GM23248 (cell line): ENCODE measurements at regions not wholly inside any gene's neighbourhood (a gene's known extent, or its start where the extent isn't known, plus 50 kb on each side); places are given as distances from the start of the nearest gene placed in this dataset.

Experiments used
- EZH2 ChIP-seq: fragments of 200-600 bp; sonication (generic); IDR thresholded peaks from 2 replicates; pipeline ENCODE4 v1.6.1; 2018; ENCODE audit warnings: antibody characterized with exemption, mild to moderate bottlenecking; ENCODE audit not compliant: insufficient read depth, poor library complexity, severe bottlenecking
- EZH2phosphoT487 ChIP-seq: fragments of 200-600 bp; sonication (generic); IDR thresholded peaks from 2 replicates; pipeline ENCODE4 v1.6.1; 2018; ENCODE audit warnings: antibody characterized with exemption, moderate library complexity, mild to moderate bottlenecking, low read depth; ENCODE audit not compliant: insufficient read depth

DNA sequence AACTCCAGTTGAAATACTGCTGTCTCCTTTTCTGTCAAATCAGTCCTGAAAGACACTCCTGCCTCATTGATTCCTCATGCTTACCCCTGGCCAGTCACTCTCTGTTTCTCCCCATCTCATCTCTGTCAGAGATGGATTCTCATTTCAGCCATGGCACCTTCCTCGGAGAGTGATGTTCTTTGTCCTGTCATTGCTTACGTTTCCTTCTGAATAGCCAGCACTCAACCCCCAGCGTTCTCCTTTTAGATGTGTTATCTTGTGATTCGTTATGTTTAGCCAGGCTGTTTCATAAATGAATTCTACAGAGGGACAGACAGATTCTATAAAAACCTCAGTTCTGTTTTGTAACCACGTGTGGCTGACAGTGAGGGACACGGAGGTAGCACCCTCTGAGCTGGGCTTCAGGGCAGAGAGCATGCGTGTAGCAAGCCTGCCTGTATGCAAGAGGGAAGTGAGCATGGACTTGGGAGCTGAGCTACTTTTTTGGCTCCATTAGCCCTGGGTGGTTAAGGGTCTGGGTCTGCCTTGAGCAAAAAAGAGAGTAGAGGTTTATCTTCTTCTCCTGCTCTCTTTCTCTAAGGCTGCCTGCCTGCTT is 354.6 kb downstream of the DDX10 start:
- TF ChIP-seq EZH2phosphoT487 (no peak), EZH2 (no peak)
